ENCODE measurements at regions not wholly inside any gene's neighbourhood (a gene's known extent, or its start where the extent isn't known, plus 50 kb on each side); places are given as distances from the start of the nearest gene placed in this dataset.

DNA sequence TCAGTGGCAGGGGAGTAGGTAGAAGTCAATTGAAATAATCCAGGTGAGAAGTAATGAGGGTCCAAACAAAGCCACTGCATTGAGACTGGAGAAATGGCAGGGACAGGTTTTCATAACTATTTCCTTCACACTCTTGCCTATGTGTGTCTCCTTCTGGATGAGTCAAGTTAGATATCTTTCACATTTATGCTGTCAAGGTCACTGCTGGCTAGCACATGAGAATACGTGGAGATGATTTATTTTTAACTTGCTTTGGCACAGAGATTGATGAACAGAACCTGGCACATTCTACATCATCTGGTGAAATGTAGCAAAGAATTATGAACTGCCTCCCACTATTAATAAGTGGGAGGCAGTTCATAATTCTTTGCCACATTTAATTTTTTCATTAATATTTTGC is 66.7 kb upstream of the BOD1L1 start:
- no peak for TF ChIP-seq POLR2A (IDR thresholded peaks at IDR 0.05)
- TF ChIP-seq, protein P1, sequence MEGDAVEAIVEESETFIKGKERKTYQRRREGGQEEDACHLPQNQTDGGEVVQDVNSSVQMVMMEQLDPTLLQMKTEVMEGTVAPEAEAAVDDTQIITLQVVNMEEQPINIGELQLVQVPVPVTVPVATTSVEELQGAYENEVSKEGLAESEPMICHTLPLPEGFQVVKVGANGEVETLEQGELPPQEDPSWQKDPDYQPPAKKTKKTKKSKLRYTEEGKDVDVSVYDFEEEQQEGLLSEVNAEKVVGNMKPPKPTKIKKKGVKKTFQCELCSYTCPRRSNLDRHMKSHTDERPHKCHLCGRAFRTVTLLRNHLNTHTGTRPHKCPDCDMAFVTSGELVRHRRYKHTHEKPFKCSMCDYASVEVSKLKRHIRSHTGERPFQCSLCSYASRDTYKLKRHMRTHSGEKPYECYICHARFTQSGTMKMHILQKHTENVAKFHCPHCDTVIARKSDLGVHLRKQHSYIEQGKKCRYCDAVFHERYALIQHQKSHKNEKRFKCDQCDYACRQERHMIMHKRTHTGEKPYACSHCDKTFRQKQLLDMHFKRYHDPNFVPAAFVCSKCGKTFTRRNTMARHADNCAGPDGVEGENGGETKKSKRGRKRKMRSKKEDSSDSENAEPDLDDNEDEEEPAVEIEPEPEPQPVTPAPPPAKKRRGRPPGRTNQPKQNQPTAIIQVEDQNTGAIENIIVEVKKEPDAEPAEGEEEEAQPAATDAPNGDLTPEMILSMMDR (IDR thresholded peaks at IDR 0.05): no peak
- TF ChIP-seq EP300 (IDR thresholded peaks at IDR 0.05): no peak
- no peak for TF ChIP-seq POLR2AphosphoS5 (IDR thresholded peaks at IDR 0.05)
